HG02970 (cell line): ENCODE measurements at regions not wholly inside any gene's neighbourhood (a gene's known extent, or its start where the extent isn't known, plus 50 kb on each side); places are given as distances from the start of the nearest gene placed in this dataset.

Experiments
- ATAC-seq: cut with Tn5 transposase; IDR thresholded peaks from one replicate; pipeline ENCODE4 v1.9.1; 2021; ENCODE audit warnings: mild to moderate bottlenecking, moderate library complexity, moderate number of reproducible peaks; ENCODE audit not compliant: unreplicated experiment, low FRiP score

DNA sequence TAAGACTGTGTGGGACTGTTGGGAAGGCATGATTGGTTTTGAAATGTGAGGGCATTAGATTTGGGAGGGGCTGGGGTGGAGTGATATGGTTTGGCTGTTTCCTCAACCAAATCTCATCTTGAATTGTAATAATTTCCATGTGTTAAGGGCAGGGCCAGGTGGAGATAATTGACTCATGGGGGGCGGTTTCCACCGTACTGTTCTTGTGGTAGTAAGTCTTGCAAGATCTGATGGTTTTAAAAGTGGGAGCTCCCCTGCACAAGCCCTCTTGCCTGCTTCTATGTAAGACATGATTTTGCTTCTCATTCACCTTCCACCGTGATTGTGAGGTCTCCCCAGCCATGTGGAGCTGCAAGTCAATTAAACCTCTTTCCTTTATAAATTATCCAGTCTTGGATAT, 76.6 kb upstream of the PPFIA2 start:
- no peak for ATAC-seq

DNA sequence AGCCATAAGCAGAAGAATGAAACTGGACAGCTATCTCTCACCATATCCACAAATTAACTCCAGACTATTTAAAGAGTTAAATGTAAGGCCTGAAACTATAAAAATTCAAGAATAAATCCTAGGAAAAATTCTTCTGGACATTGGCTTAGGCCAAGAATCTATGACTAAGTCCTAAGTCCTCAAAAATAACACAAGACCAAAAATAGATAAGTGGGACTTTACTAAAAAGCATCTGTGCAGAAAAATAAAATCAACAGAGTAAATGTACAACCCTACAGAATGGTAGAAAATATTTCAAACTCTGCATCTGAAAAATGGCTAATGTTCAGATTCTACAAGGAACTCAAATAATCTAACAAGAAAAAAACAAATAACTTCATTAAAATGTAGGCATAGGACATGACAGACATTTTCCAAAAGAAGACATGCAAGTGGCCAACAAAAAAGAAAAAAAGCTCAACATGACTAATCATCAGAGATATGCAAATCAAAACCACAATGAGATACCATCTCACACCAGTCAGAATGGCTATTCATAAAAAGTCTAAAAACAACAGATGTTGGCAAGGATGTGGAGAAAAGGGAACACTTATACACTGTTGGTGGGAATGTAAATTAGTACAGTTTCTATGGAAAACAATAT, 61.0 kb upstream of the PPFIA2 start:
- no peak for ATAC-seq

DNA sequence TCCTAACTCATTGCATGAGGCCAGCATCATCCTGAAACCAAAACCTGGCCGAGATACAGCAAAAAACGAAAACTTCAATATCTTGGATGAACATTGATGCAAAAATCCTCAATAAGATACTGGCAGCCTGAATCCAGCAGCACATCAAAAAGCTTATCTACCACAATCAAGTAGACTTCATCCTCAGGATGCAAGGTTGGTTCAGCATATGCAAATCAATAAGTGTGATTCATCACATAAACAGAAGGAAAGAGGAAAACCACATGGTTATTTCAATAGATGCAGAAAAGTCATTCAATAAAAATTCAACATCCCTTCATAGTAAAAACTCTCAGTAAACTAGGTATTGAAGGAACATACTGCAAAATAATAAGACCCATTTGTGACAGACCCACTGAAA, 56.5 kb upstream of the PPFIA2 start:
- no peak for ATAC-seq

DNA sequence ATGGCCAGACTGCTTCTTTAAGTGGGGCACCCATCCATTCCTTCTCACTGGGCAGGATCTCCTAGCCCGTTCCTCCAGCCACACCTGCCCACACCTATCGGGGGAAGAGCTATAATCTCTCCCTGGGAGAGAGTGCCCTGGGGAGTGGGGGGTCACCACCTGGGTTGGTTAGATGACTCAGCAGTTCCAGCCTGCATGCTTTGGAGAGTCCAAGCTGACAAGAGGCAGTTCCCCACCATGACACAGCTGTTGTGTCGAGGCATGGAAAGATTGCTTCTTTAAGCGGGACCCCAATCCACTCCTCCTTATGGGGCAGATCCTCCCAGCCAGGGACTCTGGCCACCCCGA, 52.6 kb upstream of the PPFIA2 start:
- no peak for ATAC-seq

DNA sequence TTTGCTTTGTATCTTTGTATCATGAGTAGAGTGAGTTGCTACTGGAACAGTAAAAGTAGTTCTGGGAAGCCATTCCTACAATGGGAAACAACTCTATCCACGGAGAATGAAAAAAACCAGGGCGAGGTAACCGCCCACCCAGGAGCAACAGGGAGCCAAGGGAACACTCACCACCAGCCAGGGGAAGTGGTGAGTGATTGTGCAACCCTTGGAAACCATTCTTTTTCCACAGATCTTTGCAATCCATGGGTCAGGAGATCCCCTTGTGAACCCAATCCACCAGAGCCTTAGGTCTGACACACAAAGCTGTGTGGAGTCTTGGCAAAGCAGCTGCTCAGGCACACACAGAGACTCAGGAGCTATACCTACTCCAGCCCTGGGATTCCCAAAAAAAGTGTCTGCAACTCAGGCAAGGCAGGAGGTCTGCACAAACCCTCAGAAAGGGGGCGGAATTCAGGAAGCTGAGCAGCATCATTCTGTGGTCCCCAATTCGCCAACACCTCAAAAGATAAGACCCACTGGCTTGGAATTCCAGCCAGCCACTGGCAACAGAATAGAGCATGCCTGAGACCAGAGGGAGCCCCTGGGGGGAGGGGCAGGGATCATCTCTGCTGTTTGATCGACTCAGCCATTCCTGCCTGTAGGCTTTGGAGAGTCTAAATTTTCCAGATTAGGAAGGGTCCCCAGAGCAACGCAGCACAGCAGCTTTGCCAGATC, 52.1 kb upstream of the PPFIA2 start:
- no peak for ATAC-seq

DNA sequence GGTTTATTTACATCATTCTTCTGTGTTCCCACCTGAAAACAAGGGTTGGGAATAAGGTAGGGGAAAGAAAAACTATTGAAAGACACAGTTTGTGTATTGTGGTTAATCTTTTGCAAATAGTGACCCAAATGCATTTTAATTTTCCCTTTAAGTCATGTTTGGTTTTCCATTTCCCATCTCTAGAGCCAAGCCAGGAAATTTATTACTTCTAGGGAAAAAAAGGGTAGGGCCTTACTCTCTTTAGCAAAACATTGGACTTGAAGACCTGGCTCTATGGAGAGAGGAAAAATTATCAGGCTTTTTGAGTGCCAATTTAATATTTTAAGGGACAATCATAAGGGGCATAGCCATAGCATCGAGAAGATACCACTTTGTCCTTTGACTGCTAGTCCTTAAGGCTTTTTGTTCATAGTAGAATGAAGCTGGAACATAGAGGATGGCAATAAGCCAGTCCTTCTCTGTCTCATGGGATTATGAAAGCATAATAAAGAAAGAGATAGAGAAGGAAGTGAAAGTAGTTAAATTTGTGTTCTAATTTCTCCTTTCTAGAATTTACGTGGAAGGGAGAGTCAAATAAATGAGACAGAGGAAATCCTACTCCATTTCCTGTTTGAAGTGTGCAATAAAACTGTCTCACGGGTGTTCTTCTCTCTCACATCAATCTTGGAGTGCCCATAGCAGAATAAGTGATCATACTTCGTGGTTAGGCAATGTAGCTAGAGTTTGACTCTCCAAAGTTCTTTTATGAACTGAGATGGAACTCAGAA, 50.9 kb upstream of the PPFIA2 start:
- ATAC-seq: peak; percentile 55

DNA sequence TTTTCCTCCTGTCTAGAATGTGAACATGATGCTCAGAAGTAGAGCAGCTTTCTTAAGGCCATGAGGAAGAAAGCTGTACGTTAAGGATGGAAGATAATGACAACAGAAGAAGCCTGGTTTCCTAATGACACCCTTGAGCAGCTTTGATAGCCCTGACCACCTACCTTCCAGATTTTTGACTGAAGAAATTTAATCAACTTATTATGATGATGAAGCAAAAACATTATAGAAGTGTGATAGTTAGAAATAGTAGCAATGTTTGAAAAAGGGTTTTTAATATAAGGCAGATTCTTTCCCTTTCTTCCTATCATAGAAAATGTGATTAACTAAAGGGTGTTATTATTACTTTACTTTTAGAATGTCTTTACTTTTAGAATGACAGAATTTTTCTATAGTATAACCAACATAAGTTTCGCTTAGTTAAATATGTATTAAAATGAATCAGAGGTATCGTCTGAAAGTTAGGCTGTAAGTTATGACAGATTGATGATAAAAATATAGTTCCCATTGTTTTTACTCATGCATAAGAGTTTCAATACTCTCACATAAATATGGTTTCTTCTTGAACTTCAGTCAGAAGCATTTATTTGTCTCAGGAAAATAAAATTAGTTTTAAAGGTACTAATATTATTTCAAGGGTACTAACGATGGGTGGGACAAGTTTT, 50.1 kb upstream of the PPFIA2 start:
- no peak for ATAC-seq
